ENCODE measurements at regions not wholly inside any gene's neighbourhood (a gene's known extent, or its start where the extent isn't known, plus 50 kb on each side); places are given as distances from the start of the nearest gene placed in this dataset.

- TF ChIP-seq CTCF (IDR thresholded peaks at IDR 0.05; ENCODE audit: poor library complexity, severe bottlenecking) (no peak), POLR2AphosphoS5 (IDR thresholded peaks at IDR 0.05) (no peak)
Measured at GRCh38 chr5:98583586-98583985, 189.9 kb upstream of the RGMB start.
